Stimulated activated CD4-positive, alpha-beta T cell treated with anti-CD3 and anti-CD28 coated beads, Interleukin-2, amount 100 ng/mL, for 48 hours (primary cell): ENCODE measurements at regions not wholly inside any gene's neighbourhood (a gene's known extent, or its start where the extent isn't known, plus 50 kb on each side); places are given as distances from the start of the nearest gene placed in this dataset.

ENCODE experiments used
- DNase-seq, 2 donors: peaks; one replicate each; pipeline ENCODE4 v3.0.0-alpha.2; 2020

- no peak for DNase-seq
Measured at GRCh38 chr9:16245756-16246440, 624.6 kb downstream of the BNC2 start.

GRCh38 chr9:16246785-16247184, 623.7 kb downstream of the BNC2 start:
- DNase-seq = no peak

GRCh38 chr9:16247188-16247875, 623.1 kb downstream of the BNC2 start:
- DNase-seq = no peak

- no peak for DNase-seq
Measured at GRCh38 chr9:16248822-16249221, 621.6 kb downstream of the BNC2 start.

- DNase-seq = no peak
Measured at GRCh38 chr9:16252616-16253015, 617.9 kb downstream of the BNC2 start.

- no peak for DNase-seq
Measured at GRCh38 chr9:16254674-16255073, 615.8 kb downstream of the BNC2 start.

GRCh38 chr9:16255217-16255616, 615.3 kb downstream of the BNC2 start:
- DNase-seq = no peak

GRCh38 chr9:16257604-16258003, 612.9 kb downstream of the BNC2 start:
- no peak for DNase-seq

GRCh38 chr9:16258191-16258590, 612.3 kb downstream of the BNC2 start:
- no peak for DNase-seq

GRCh38 chr9:16258708-16259107, 611.8 kb downstream of the BNC2 start:
- no peak for DNase-seq

- DNase-seq = no peak
Measured at GRCh38 chr9:16262477-16263261, 607.8 kb downstream of the BNC2 start.

- DNase-seq = no peak
Measured at GRCh38 chr9:16265688-16266087, 604.8 kb downstream of the BNC2 start.

- DNase-seq = no peak
Measured at GRCh38 chr9:16266648-16267276, 603.7 kb downstream of the BNC2 start.

GRCh38 chr9:16267281-16268066, 603.0 kb downstream of the BNC2 start:
- DNase-seq = no peak

- DNase-seq = no peak
Measured at GRCh38 chr9:16268067-16268881, 602.2 kb downstream of the BNC2 start.

- no peak for DNase-seq
Measured at GRCh38 chr9:16271967-16272366, 598.5 kb downstream of the BNC2 start.

- no peak for DNase-seq
Measured at GRCh38 chr9:16272776-16273175, 597.7 kb downstream of the BNC2 start.

- no peak for DNase-seq
Measured at GRCh38 chr9:16275795-16276624, 594.5 kb downstream of the BNC2 start.

GRCh38 chr9:16276866-16277265, 593.6 kb downstream of the BNC2 start:
- DNase-seq = no peak

- DNase-seq = no peak
Measured at GRCh38 chr9:16277471-16277960, 593.0 kb downstream of the BNC2 start.
